OCI-LY7 (cell line): ENCODE measurements at regions not wholly inside any gene's neighbourhood (a gene's known extent, or its start where the extent isn't known, plus 50 kb on each side); places are given as distances from the start of the nearest gene placed in this dataset.

Experiments used
- BruUV-seq: library from RNA; stranded (reverse); fragments of 400-500 nt; replicated peaks from 2 replicates; lab custom pipeline; 2021; lab: Mats Ljungman, UMichigan
- CTCF ChIA-PET: fragments of 300-600 bp; sonication (Branson Sonifier 250); formaldehyde crosslinking; loops from one replicate; lab custom pipeline; 2022; ENCODE audit warnings: antibody characterized with exemption; ENCODE audit not compliant: unreplicated experiment; lab: Charles Lee
- POLR2A ChIA-PET: fragments of 300-600 bp; sonication (Branson Sonifier 250); formaldehyde crosslinking; loops from one replicate; lab custom pipeline; 2022; ENCODE audit warnings: antibody characterized with exemption; lab: Charles Lee
- DNase-seq: peaks from one replicate; pipeline ENCODE4 v3.0.0-alpha.2; 2015; ENCODE audit warnings: low spot score
- H2AFZ ChIP-seq: fragments of 200-600 bp; sonication (generic), shearing (Covaris generic); 2 replicates; pipeline ENCODE4 v1.6.1; 2014; ENCODE audit warnings: mild to moderate bottlenecking, antibody characterized with exemption, low read length, moderate library complexity
- H3K27ac ChIP-seq: fragments of 200-600 bp; sonication (generic); 2 replicates; pipeline ENCODE4 v1.5.1; 2014; ENCODE audit warnings: mixed run types, low read depth, mild to moderate bottlenecking, moderate library complexity, low read length, inconsistent platforms; ENCODE audit not compliant: poor library complexity, severe bottlenecking
- H3K36me3 ChIP-seq: fragments of 200-600 bp; sonication (generic); 2 replicates; pipeline ENCODE4 v1.6.1; 2014; ENCODE audit warnings: mild to moderate bottlenecking, antibody characterized with exemption, low read length, moderate library complexity, mixed read lengths; ENCODE audit not compliant: insufficient read depth
- H3K4me1 ChIP-seq: fragments of 200-600 bp; sonication (generic); 2 replicates; pipeline ENCODE4 v1.5.1; 2014; ENCODE audit warnings: mild to moderate bottlenecking, low read length; ENCODE audit not compliant: insufficient read depth, poor library complexity, severe bottlenecking
- H3K4me2 ChIP-seq: fragments of 200-600 bp; sonication (generic); 2 replicates; pipeline ENCODE4 v1.6.1; 2014; ENCODE audit warnings: mild to moderate bottlenecking, low read length
- H3K4me3 ChIP-seq: fragments of 200-600 bp; sonication (generic); 2 replicates; pipeline ENCODE4 v1.5.1; 2014; ENCODE audit warnings: mild to moderate bottlenecking, low read depth, low read length; ENCODE audit not compliant: poor library complexity, severe bottlenecking
- H3K79me2 ChIP-seq: fragments of 200-600 bp; sonication (generic); 2 replicates; pipeline ENCODE4 v1.6.1; 2016; ENCODE audit warnings: low read depth, mild to moderate bottlenecking, low read length, moderate library complexity, mixed read lengths; ENCODE audit not compliant: insufficient read depth
- H3K9me2 ChIP-seq: fragments of 200-600 bp; sonication (generic); 2 replicates; pipeline ENCODE4 v1.6.1; 2016; ENCODE audit warnings: mild to moderate bottlenecking, low read length, mixed read lengths; ENCODE audit not compliant: insufficient read depth
- H3K9me3 ChIP-seq: fragments of 200-600 bp; sonication (generic); 2 replicates; pipeline ENCODE4 v1.6.1; 2014; ENCODE audit warnings: mild to moderate bottlenecking, mixed run types, low read length, mixed read lengths
- H4K20me1 ChIP-seq: fragments of 200-600 bp; sonication (generic); 2 replicates; pipeline ENCODE4 v1.6.1; 2014; ENCODE audit warnings: mild to moderate bottlenecking, antibody characterized with exemption, low read length, moderate library complexity, mixed read lengths; ENCODE audit not compliant: insufficient read depth
- CTCF ChIP-seq: fragments of 200-600 bp; sonication (generic); conservative IDR thresholded peaks from 2 replicates; pipeline ENCODE4 v1.5.1; 2014; ENCODE audit warnings: mild to moderate bottlenecking, antibody characterized with exemption, low read length, moderate library complexity, mixed read lengths
- EZH2phosphoT487 ChIP-seq: fragments of 200-600 bp; sonication (generic); IDR thresholded peaks from 2 replicates; pipeline ENCODE4 v1.6.1; 2018; ENCODE audit warnings: low read depth, borderline replicate concordance, mild to moderate bottlenecking, mixed run types, antibody characterized with exemption, low read length, moderate library complexity, mixed read lengths
- intact Hi-C: fragments of 100-400 bp; cut with micrococcal nuclease; formaldehyde crosslinking; loops from one replicate; pipeline ENCODE4 v1.10.0; 2022; ENCODE audit not compliant: unreplicated experiment

DNA sequence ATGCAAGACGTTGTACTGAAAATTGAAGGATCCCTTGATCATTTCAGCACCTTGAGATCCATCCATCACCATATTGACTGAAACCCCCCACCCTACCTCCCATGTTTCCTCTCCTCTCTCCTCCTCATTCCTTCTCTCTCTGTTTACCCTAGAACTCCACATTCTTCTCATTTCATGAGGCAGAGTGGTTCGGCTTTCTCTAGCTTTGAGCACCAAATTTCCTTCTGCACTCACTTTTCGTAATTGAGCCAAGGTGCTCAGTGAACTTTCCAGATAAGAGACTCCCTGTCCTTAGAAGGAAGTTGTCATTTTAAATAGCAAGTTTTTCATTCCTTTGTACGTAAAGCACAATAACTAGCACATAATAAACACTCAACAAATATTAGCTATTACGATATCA is 108.3 kb upstream of the SLC34A2 start:
- POLR2A ChIA-PET: interaction anchor here (0.6 kb wide), 1 partner anchor 70 kb away, joined by 3 read pairs; no protein-coding TSS in a partner anchor
- Histone ChIP-seq H3K4me2 (no peak overlapping the region), H3K4me3 (no peak overlapping the region), H3K36me3 (no peaks in the 10 kb centered on the region), H3K9me2 (no peaks in the 10 kb centered on the region), H2AFZ (no peak overlapping the region), H4K20me1 (no peaks in the 10 kb centered on the region), H3K9me3 (no peaks in the 10 kb centered on the region), H3K4me1 (peaks cover 16% of the 10 kb centered on the region), H3K27ac (no peak overlapping the region), H3K79me2 (no peaks in the 10 kb centered on the region)
- no TSS peak for BruUV-seq
- TF ChIP-seq CTCF (no peak), EZH2phosphoT487 (no peak)
- intact Hi-C loops: no loop called here
- DNase-seq: no peak
- CTCF ChIA-PET: no interaction called here

DNA sequence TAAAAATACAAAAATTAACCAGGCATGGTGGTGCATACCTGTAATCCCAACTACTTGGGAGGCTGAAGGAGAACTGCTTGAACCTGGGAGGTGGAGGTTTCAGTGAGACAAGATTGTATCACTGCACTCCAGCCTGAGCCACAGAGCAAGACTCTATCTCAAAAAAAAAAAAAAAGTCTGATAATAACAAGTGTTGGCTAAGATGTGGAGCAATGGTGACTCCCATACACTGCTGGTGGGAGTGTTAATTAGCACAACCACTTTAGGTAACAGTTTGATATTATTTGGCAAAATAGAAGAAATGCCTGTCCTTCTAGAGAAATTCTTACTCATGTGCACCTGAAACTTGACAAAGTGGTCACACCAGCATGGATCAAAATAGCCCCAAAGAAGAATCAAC is 106.2 kb upstream of the SLC34A2 start:
- BruUV-seq: no TSS peak
- no peaks in the 10 kb centered on the region for H3K79me2 ChIP-seq
- no peak overlapping the region for H3K4me3 ChIP-seq
- H3K4me1 ChIP-seq: peaks cover 24% of the 10 kb centered on the region
- TF ChIP-seq EZH2phosphoT487: no peak
- no peak for TF ChIP-seq CTCF
- H3K27ac ChIP-seq: no peak overlapping the region
- H3K4me2 ChIP-seq: no peak overlapping the region
- POLR2A ChIA-PET: interaction anchor here (0.6 kb wide), 1 partner anchor 18 kb away, joined by 4 read pairs; no protein-coding TSS in a partner anchor
- H3K9me3 ChIP-seq: no peaks in the 10 kb centered on the region
- no peak overlapping the region for H2AFZ ChIP-seq
- CTCF ChIA-PET: no interaction called here
- H4K20me1 ChIP-seq: no peaks in the 10 kb centered on the region
- intact Hi-C loops: no loop called here
- no peak for DNase-seq
- no peaks in the 10 kb centered on the region for H3K9me2 ChIP-seq
- no peaks in the 10 kb centered on the region for H3K36me3 ChIP-seq

DNA sequence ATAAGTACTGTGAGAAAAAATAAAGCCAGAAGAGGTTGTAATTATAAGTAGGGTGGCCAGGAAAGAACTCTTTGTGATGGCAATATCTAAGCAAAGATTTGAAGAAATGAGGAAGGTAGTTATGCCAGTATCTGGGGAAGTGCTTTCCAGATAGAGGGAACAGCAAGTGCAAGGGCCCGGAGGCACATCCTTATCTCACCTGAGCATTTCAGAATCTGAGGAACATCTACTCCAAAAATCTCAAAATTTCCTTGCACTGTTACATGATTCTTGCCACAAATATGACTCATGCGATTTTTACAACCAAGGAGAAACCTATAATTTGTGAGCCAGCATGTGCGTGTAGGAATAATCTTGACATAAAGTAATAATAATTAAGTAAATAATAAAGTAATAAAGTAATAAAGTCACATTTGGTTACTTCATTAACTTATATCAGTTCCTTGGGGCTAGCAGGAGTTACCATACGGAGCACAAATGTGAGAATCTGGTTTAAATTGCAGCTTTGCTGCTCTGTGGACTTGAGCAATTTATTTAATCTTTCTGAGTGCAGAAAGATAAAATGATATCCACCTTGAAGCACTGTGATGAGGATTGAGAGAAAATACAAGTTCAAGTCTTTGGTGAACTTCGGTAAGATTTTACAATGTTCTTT is 105.1 kb upstream of the SLC34A2 start:
- CTCF ChIA-PET: no interaction called here
- intact Hi-C loops: no loop called here
- no peaks in the 10 kb centered on the region for H3K79me2 ChIP-seq
- no TSS peak for BruUV-seq
- H3K4me3 ChIP-seq: no peak overlapping the region
- no peak for DNase-seq
- peaks cover 24% of the 10 kb centered on the region for H3K4me1 ChIP-seq
- no peak overlapping the region for H3K27ac ChIP-seq
- H4K20me1 ChIP-seq: no peaks in the 10 kb centered on the region
- no peak for TF ChIP-seq EZH2phosphoT487
- no peak for TF ChIP-seq CTCF
- H3K9me2 ChIP-seq: no peaks in the 10 kb centered on the region
- POLR2A ChIA-PET: interaction anchor here (0.6 kb wide), 2 partner anchors 19 to 679 kb away, joined by 3 to 4 read pairs; no protein-coding TSS in a partner anchor
- no peaks in the 10 kb centered on the region for H3K36me3 ChIP-seq
- H3K9me3 ChIP-seq: no peaks in the 10 kb centered on the region
- no peak overlapping the region for H2AFZ ChIP-seq
- no peak overlapping the region for H3K4me2 ChIP-seq
